ENCODE measurements at regions not wholly inside any gene's neighbourhood (a gene's known extent, or its start where the extent isn't known, plus 50 kb on each side); places are given as distances from the start of the nearest gene placed in this dataset.
A peak's percentile ranks its signal among the peaks of the same experiment; 100 is the strongest.

DNA sequence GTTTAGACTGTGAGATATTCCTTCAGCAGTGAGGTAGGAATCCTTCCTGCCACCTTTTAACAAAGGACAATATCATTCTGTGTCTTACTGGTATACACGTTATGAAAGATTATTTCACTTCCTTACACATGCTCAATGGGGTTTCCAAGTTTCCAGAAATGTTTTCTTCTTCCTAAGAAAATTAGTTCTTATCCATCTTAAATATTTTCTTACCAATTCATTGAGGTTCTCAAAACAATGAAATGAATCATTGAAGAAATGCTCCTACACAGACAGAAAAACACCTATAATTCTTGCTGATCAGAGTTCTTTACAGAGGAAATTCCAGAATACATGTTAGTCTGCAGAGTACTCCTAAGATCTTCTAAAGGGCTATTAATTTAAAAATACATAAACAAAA is 51.4 kb upstream of the SEC61G start:
- no peak for DNase-seq

DNA sequence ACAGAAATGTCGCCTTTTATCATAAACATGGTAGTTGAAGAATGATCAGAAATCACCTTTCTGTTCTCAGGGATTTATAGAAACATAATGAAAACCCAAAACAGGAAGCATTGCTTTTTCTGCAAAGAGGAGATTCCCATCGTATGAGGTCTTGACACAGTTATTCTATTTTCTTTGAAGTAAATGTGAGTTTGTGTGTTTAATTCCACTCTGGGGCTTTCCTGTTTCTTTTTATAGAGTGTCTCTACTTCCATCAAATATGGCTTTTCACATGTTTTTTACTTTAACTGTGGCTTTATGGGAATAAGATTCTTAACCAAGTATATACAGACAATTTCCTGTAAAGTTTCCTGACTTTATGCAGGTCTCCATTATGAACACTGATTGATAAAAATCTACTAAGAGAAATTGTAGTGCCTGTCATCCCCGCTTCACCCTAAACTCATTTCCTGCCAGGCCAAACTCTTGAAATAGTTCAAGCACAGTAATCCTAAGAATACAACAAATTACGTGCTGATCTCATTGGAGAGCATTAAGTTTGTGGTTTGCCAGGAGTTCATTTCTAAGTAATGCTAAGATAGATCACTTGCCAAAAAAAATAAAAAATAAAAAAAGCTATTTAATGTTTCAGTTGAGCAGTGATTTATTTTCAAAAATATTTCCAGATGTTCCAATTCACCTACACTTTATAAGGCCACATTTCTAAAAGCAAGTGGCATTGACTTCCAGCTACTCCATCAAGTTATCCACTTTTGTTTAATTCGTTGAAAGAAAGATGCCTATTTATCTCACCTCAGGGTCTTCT is 52.2 kb upstream of the SEC61G start:
- DNase-seq, result peak; percentile 48

GRCh38 chr7:54811846-54812254 is 52.8 kb upstream of the SEC61G start:
- DNase-seq, result no peak

DNA sequence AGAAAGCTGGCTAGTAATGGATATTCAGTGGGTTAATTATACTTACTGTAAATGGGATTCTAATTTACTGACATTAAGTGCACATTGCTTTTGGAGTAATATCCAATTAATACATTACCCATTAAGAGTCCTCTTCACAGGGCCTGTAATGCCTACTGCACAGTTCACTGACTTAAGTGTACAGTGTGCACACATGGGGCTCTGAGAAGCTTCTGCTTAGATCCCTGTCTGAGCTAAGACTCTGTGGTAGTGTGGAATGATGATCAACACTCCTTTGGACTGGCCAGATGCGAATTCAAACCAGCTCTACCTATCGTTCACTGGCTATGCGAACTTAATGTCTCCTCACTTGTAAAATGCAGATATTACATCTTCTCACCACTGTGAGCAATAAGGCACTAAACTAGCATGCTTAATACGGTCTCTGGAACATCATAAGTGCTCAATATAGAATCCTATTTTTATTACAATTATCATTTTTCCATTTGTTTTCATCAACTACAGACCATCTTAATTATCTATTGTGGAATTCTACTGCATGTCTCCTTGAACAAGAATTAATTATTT is 53.8 kb upstream of the SEC61G start:
- DNase-seq, result no peak

DNA sequence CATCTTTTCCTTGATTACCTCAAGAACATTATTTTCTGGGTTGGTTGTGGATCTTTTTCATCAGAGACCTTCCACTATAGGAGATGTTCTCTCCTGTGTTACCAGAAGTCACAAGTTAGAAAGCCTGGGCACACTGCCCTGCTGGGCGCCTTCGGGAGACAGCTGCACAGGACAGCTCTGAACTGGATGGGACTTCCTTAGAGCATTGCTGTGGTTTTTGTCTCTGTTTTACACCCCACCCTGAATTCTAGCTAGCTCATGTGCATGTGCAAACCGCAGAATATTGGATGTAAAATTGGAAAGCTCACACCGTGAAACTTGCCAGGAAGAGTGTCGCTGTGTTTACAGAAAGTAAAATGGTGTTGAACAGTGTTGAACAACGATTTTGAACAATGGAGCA is 54.4 kb upstream of the SEC61G start:
- DNase-seq, result no peak

DNA sequence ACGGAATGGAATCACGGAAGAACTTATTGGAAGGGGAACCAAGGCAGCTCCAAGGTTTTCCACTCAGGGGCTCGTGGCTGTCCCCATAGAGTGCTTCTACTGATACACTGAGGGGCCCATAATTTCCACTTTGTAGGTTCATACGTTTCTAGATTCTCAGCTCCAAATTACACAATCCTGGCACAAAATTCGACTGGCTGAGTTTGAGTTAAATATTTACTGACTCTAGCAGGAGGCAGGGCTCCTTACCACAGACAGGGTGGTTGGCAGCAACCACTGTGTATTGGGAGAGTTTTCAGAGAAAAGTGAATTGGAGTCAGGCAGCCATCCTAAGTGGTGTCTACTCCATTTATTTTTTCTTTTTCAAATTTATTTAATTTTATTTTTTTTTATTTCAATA is 55.4 kb upstream of the SEC61G start:
- no peak for DNase-seq

DNA sequence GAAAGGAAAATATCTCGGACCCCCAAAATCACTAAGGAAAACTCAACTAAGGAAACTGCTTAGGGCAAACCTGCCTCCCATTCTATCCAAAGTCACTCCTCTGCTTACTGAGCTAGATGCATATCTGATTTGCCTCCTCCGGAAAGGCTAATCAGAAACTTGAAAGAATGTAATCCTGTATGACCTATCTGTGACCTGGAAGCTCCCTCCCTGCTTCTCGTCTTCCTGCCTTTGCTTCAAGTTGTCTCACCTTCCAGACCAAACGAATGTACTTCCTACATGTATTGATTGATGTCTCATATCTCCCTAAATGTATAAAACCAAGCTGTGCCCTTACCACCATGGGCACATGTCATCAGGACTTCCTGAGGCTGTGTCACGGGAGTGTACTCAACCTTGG is 58.1 kb upstream of the SEC61G start:
- DNase-seq, result no peak

DNA sequence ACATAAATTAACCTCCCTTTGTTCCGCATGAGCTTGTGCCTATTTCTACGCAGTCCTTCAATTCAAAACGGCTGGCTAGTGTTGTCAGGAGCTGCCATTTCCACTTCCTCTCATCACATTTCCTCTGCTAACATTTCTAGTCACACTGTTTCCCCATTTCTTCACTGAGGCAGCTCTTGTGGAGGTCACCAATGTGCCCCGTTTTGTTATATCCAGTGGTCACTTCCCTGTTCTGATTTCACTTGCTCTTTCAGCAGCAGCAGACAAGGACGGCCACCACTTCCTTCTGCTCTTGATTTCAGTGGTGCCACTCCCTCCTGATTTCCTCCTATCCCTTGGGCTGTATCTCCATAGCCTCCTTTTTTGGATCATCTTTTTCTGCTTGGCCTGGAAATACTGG is 64.8 kb upstream of the SEC61G start:
- DNase-seq, result no peak

- no peak for DNase-seq
Observed at GRCh38 chr7:54824655-54825054, 65.6 kb upstream of the SEC61G start.

DNA sequence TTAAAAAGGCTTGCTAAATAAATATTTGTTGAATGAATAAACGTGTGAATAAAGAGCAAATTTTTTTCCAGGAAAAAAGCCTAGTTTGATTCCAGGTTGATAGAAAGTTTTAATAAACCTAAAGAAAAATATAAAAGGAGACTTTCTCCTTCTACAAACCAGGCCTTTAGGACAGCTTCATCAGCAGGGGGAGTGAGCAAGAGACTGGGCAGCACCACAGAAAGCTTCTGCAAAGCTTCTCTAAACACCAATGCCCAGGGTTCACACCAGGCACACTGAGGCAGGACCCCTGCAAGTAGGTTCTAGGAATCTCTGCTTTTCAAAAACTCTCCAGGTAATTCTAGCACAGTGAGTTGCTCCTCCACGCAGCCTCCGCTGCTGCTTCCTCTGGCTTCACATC is 66.4 kb upstream of the SEC61G start:
- no peak for DNase-seq

- DNase-seq, result no peak
Observed at GRCh38 chr7:54827734-54828133, 68.7 kb upstream of the SEC61G start.

DNA sequence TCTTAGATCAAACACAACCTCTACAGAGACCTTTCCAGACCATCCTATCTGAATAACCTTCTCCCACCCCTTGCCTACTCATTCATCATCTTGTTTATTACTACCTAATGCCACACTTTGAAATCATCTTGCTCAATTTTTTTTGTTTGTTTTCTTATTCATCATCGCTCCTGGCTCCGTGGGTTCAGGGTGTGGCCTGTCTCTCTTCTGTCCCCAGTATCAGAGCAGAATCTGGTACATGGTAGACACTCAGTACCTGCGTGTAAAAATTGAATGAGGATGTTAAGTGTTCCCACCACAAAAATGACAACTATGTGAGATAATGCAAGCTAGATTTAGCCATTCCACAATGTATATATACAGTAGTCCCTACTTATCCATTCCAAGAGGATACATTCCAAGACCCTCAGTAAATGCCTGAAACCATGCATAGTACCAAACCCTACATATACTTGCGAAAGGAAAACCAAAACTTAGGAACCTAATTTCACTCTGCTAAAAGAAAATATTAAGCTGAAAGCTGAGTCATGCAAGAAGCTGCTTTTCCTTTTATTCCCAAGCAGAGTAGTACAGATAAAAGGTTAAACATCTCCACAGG is 72.1 kb upstream of the SEC61G start:
- no peak for DNase-seq

DNA sequence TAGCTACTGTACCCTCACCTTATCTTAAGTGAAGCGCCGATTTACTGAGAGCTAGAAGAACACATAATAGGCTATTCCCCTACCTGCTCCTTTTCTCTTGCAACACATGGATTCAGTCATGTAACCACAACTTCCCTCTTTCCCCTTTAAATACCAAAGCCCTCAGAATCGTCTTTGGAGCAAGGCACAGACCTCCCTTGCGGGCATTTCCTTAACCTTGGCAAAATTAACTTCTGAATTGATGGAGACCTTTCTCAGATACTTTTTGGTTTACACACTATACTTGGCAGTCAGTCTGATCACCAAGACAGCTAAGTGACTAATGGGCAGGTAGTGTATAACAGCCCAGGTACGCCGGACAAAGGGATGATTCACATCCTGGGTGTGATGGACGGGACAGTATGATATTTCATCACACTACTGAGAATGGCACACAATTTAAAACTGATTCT is 72.7 kb upstream of the SEC61G start:
- no peak for DNase-seq

GRCh38 chr7:54833001-54833467 is 74.0 kb upstream of the SEC61G start:
- DNase-seq, result no peak

- DNase-seq, result no peak
Observed at GRCh38 chr7:54837168-54837567, 78.2 kb upstream of the SEC61G start.

GRCh38 chr7:54837761-54838160 is 78.8 kb upstream of the SEC61G start:
- DNase-seq, result no peak

DNA sequence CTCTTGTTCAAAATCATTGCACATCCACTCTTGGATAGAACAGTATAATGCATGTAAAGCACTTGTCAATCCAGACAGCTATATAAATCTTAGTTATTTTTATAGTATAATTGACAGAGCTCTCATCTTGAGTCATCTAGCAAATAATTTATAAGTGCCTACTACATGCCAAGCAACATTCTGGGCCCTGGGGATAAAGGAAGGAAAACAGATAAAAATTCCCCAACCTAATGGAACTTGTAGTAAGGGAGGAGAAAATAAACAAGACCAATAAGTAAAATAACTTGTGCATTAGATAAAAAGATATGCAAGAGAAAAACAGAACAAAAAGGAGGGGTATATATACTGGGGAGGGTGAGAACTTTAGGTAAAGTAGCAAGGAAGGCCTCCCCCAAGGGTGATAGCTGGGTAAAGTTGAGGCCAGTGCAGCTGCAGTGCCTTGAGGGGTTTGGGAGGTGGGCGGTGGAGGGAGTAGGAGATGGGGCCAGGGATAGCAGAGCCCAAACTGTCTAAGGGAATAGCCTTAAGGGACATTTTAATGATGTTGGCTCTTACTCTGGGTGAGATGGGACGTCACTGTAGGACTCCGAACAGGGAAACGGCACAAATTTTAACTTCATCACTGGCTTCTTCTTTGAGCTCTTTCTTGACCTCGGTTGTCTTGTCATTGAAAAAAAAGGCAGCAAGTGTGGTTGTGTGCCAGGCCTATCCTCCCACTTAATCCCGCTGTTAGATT is 79.3 kb upstream of the SEC61G start:
- no peak for DNase-seq

DNA sequence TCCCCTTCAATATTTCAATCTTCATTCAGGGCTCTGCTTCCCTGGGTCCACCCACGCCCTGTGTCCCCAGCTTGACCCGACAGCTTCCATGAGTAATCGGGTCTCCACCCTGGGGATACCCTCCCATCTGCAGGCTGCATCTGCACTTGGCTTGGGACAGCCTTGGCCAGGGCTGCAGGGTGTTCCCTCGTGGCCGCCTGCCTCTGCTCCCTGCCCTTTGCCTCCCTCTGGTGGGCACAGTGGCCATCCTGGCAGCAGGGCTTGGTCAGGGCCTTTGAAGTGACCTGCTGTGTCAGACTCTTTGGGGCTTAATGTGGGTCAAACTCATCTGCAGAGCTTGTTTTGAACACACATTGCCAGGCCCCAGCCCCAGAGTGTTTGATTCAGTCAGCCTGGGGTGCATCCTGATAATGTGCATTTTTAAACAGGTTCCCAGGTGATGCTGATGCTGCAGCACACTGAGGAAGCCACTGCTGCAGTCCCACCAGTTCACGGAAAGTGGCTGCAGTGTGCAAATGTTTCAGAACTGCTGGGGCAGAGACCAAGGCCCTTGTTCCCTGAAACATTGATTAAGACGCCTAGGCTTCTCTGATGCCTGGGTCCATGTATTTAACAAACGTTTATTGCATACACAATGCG is 80.7 kb upstream of the SEC61G start:
- no peak for DNase-seq

GRCh38 chr7:54841772-54842697 is 83.0 kb upstream of the SEC61G start:
- peak; percentile 13 for DNase-seq

GRCh38 chr7:54843841-54844355 is 84.9 kb upstream of the SEC61G start:
- no peak for DNase-seq

DNA sequence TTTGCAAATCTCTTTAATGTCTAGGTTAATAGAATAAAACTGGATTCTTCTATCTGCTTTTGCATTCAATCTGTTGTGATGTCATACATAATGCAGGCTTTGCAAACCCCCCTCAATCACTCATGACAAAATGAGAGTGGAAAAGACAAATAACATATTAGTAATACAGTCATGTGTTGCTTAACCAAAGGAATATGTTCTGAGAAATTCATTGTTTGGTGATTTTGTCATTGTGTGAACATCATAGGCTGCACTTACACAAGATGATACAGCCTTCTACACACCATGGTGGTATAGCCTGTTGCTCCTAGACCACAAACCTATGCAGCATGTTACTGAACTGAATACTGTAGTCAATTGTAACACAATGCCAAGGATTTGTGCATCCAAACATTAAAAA is 87.3 kb upstream of the SEC61G start:
- no peak for DNase-seq

DNA sequence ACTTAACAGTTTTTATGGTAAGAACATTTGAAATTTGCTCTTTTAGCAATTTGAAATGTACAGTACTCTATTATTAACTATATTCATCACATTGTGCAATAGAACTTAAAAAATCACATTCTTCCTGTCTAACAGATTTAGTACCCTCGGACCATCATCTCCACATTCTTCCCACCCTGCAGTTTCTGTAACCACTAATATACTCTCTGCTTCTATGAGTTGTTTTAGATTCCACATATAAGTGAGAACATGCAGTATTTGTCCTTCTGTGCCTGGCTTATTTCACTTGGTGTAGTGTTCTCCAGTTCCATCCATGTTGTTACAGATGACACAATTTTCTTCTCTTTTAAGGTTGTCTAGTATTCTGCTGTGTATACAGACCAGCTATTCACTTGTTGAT is 88.9 kb upstream of the SEC61G start:
- DNase-seq, result no peak

Measured in activated CD4-positive, alpha-beta T cell treated with anti-CD3 and anti-CD28 coated beads, Interleukin-2, amount 50 U/mL, for 16 hours (primary cell).